ENCODE measurements at regions not wholly inside any gene's neighbourhood (a gene's known extent, or its start where the extent isn't known, plus 50 kb on each side); places are given as distances from the start of the nearest gene placed in this dataset.
"Not testable (repeated sequence)": the region's sequence is repeated elsewhere in the genome, so short reads cannot be mapped to it uniquely, and the experiment has no call there.

DNA sequence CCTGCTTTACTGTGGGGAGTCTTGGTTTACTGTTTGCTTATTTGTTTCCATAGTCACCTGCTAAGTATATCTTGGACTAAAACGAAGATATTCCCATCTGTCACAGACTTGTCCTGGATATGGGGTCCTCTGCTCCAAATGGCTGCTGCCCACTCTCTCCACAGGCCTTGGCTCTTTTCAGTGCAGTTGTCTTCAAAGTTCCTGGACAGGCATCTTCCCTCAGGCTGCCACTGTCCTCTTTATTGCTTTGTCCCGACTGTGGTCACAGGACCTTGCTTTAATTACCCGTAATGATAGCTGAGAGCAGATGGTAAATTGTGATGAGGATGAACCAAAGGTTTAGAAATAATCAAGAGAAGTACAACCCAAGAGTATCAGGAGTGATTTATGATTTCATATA is 713.9 kb upstream of the CCDC179 start:
- DNase-seq = no peak

- DNase-seq = no peak
Measured at GRCh38 chr11:23577296-23577695, 717.0 kb upstream of the CCDC179 start.

GRCh38 chr11:23585416-23586104 is 725.3 kb upstream of the CCDC179 start:
- no peak for DNase-seq

- DNase-seq = no peak
Measured at GRCh38 chr11:23586173-23586572, 725.9 kb upstream of the CCDC179 start.

GRCh38 chr11:23590596-23591308 is 730.5 kb upstream of the CCDC179 start:
- no peak for DNase-seq

DNA sequence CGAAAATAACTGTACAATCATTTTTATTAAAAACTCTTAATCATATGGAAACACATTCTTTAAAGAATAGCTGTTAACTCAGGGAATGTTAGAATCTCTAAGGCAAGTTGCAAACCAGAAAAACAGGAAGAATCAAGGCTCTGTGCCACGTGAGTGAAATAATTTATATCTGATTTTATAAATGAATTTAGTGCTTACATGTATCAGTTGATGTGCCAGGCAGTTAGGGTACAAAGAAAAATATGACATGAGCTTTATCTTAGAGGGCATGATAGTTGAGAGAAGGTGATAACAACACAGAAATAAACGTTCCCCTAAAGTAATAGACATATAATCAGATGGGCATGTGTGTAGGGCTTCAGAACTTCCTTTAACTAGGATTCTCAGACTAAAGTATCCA is 734.5 kb upstream of the CCDC179 start:
- DNase-seq = no peak

- DNase-seq = no peak
Measured at GRCh38 chr11:23604966-23605365, 744.7 kb upstream of the CCDC179 start.

DNA sequence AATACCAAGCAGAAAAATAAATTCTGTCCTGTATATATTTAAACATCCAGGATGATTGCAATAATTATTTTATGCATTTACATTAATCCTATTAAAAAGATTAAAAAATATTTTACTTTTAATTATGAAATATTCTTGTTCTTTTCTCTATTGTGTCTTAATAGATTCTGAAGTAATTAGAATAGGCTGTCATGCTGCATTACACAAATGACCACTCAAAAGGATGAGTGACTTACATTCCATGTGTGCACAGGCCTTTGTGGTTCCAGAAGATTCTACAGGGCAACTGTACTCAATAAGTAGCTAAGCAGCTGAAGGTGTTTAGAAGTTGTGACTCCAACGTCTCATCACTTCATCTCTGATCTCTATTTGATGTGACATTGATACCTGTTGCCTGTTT is 745.9 kb upstream of the CCDC179 start:
- no peak for DNase-seq

GRCh38 chr11:23611726-23612125 is 751.5 kb upstream of the CCDC179 start:
- no peak for DNase-seq

GRCh38 chr11:23620617-23621016 is 760.3 kb upstream of the CCDC179 start:
- DNase-seq = no peak

- no peak for DNase-seq
Measured at GRCh38 chr11:23632293-23632692, 772.0 kb upstream of the CCDC179 start.

GRCh38 chr11:23644443-23644842 is 784.2 kb upstream of the CCDC179 start:
- no peak for DNase-seq

DNA sequence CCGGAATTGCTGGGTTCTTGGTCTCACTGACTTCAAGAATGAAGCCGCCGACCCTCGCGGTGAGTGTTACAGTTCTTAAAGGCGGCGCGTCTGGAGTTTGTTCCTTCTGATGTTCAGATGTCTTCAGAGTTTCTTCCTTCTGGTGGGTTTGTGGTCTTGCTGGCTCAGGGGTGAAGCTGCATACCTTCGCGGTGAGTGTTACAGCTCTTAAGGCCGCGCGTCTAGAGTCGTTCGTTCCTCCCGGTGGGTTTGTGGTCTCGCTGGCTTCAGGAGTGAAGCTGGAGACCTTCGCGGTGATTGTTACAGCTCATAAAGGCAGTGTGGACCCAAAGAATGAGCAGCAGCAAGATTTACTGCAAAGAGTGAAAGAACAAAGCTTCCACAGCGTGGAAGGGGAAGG is 792.1 kb upstream of the CCDC179 start:
- DNase-seq = not testable (repeated sequence)

DNA sequence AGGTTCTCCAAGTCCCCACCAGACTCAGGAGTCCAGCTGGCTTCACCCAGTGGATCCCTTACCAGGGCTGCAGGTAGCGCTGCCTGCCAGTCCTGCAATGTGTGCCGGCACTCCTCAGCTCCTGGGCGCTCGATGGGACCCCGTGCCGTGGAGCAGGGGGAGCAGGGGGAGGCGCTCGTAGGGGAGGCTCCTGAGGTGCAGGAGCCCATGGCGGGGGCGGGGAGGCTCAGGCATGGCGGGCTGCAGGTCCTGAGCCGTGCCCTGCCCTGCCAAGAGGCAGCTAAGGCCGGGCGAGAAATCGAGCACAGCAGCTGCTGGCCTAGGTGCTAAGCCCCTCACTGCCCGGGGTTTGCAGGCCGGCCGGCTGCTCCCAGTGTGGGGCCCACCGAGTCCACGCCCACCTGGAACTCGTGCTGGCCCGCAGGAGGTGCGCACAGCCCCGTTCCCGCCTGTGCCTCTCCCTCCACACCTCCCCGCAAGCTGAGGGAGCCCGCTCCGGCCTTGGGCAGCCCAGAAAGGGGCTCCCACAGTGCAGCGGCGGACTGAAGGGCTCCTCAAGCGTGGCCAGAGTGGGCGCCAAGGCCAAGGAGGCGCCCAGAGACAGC is 792.9 kb upstream of the CCDC179 start:
- DNase-seq = no peak

DNA sequence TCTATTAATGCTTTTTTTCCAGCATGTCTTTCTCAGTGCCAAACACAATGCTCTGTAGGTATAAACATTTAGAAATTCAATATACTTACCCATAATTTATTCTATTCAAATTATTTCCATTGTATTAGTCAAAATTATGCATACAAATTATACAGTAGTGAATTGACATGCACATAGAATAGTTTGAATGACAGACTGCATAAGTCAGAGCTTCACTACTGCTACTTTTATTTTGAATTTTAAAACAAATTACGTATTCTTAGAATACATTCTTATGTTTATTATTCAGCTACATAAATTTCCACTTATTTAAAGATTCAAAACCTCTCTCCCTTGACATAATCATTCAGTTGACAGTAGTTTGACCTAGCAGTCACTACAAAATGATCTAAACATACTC is 808.0 kb upstream of the CCDC179 start:
- DNase-seq = no peak

DNA sequence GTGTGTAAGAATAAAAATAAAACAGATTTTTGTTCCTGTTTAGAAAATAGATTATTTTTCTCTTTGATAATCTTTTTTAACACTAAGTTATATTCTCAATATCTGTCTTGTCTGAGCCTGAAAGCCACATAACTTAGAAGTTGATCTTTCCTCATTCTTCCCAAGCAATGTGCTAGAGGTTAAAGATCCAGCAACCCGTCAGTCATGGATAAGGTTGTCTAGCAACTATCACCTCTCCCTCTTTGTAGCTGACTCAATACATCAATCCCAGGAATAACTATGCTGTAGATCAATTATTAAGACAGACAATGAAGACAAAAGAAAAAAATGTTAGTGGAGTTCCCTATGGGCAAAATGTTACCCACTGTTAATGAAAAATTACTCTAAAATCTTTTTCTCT is 813.1 kb upstream of the CCDC179 start:
- DNase-seq = no peak

- no peak for DNase-seq
Measured at GRCh38 chr11:23674866-23675265, 814.6 kb upstream of the CCDC179 start.

DNA sequence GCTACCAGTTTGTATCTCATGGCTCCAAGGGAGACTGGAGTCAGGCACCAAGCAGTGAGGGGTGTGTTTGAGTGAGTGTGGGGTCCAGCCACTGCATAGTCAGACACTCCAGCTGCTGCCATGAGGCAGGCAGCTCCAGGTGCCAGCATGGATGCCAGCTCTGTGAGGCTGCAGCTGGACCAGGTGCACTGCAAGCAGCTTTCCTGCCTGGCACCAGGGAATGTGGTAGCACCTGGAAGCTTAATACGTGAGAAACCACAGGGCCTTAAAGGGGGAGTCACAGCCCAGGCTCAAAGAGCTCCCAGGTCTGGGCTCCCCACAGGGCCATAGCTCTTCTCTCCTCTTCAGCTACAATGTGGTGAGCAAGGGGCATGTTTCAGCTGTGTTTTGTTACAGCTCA is 817.8 kb upstream of the LUZP2 start:
- no peak for DNase-seq

GRCh38 chr11:23679981-23680380 is 816.9 kb upstream of the LUZP2 start:
- no peak for DNase-seq

- no peak for DNase-seq
Measured at GRCh38 chr11:23680488-23681230, 816.2 kb upstream of the LUZP2 start.

- DNase-seq = no peak
Measured at GRCh38 chr11:23684701-23685100, 812.2 kb upstream of the LUZP2 start.

DNA sequence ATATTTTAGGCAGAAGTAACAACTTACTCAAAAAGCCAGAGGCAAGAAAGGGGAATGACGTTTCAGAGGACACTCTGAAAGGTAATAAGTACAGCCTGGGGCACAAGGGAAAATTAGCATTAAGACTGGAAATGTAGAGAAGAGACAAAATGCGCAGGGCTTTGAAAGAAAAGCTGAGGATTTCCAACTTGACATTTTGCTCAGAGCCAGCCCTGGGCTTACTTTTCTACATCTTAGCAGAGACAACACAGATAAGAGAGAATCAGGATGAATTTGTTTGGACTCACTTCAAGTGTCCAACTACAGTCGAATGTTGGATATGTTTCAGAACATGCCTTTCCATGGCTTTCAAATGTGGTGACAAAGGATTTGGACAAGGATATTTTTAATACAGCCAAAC is 808.9 kb upstream of the LUZP2 start:
- DNase-seq = no peak

DNA sequence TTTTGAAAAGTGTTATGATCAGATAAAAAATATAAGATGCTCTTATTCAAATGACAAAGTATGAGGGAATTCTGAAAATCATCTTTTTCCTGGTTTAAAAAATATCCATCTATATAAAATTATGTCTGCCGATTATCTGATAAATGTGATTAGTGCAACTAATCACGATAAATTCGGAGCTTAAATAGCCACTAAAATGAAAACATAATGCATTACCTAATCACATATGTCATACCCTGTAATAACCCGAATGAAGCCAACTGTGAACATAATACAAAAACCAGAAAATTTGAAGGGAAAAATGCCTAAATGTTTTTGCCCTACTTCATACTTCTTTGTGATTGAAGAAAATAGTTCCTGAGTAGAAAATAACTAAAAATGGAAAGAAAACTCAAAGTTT is 808.4 kb upstream of the LUZP2 start:
- DNase-seq = no peak

DNA sequence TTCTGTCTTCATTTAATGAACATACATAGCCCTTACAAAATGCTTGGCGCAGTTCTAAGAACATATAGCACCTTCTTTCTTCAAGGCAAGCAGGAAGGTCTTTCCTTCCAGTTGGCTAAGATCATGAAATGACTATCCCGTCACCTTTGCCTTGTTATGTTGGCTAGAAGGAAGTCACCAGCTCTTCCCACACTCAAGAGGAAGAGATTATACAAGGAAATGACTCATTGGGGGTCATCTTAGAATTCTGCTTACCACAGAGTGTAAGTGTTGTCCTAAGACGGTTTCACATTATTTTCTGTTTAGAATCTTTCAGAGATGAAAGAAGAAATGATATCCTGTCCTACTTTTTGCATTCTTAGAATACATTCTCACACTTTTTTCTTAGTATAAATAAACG is 808.0 kb upstream of the LUZP2 start:
- DNase-seq = no peak

Data from left hindlimb (tissue), 1 donor.